GM12872 (cell line): ENCODE measurements at regions not wholly inside any gene's neighbourhood (a gene's known extent, or its start where the extent isn't known, plus 50 kb on each side); places are given as distances from the start of the nearest gene placed in this dataset.

Source experiments
- CTCF ChIP-seq: IDR thresholded peaks from 3 replicates; pipeline ENCODE4 v1.5.1; 2011; ENCODE audit warnings: low read depth, mild to moderate bottlenecking, low read length, moderate library complexity; ENCODE audit not compliant: insufficient read depth

- no peak for TF ChIP-seq CTCF
These were observed 167.0 kb upstream of the MYLIP start for GRCh38 chr6:15961635-15962448.

- TF ChIP-seq CTCF, result no peak
These were observed 167.9 kb upstream of the MYLIP start for GRCh38 chr6:15960740-15961634.

GRCh38 chr6:15957655-15958169, 171.2 kb upstream of the MYLIP start:
- no peak for TF ChIP-seq CTCF

GRCh38 chr6:15956205-15957106, 172.4 kb upstream of the MYLIP start:
- TF ChIP-seq CTCF, result no peak

GRCh38 chr6:15955484-15955883, 173.4 kb upstream of the MYLIP start:
- TF ChIP-seq CTCF, result no peak

GRCh38 chr6:15953152-15953880, 175.6 kb upstream of the MYLIP start:
- no peak for TF ChIP-seq CTCF
